ENCODE measurements at regions not wholly inside any gene's neighbourhood (a gene's known extent, or its start where the extent isn't known, plus 50 kb on each side); places are given as distances from the start of the nearest gene placed in this dataset.

- peak; percentile 7 for DNase-seq
Observed at GRCh38 chr2:51535763-51536162, 503.8 kb upstream of the NRXN1 start.

GRCh38 chr2:51534166-51534565, 502.2 kb upstream of the NRXN1 start:
- DNase-seq: no peak

- no peak for DNase-seq
Observed at GRCh38 chr2:51528156-51528555, 496.2 kb upstream of the NRXN1 start.

GRCh38 chr2:51526766-51527165, 494.8 kb upstream of the NRXN1 start:
- no peak for DNase-seq

GRCh38 chr2:51516667-51517066, 484.7 kb upstream of the NRXN1 start:
- DNase-seq: no peak

GRCh38 chr2:51511002-51511401, 479.1 kb upstream of the NRXN1 start:
- no peak for DNase-seq

- DNase-seq: no peak
Observed at GRCh38 chr2:51510303-51510702, 478.4 kb upstream of the NRXN1 start.

- no peak for DNase-seq
Observed at GRCh38 chr2:51505533-51505932, 473.6 kb upstream of the NRXN1 start.

- no peak for DNase-seq
Observed at GRCh38 chr2:51490576-51491234, 458.8 kb upstream of the NRXN1 start.

GRCh38 chr2:51484605-51485004, 452.7 kb upstream of the NRXN1 start:
- no peak for DNase-seq

GRCh38 chr2:51483720-51484119, 451.8 kb upstream of the NRXN1 start:
- DNase-seq: no peak

GRCh38 chr2:51472783-51473182, 440.9 kb upstream of the NRXN1 start:
- no peak for DNase-seq

- DNase-seq: no peak
Observed at GRCh38 chr2:51472300-51472699, 440.4 kb upstream of the NRXN1 start.

- no peak for DNase-seq
Observed at GRCh38 chr2:51469102-51469501, 437.2 kb upstream of the NRXN1 start.

- no peak for DNase-seq
Observed at GRCh38 chr2:51465326-51465725, 433.4 kb upstream of the NRXN1 start.

- DNase-seq: no peak
Observed at GRCh38 chr2:51454177-51454576, 422.2 kb upstream of the NRXN1 start.

- no peak for DNase-seq
Observed at GRCh38 chr2:51448911-51449310, 417.0 kb upstream of the NRXN1 start.

GRCh38 chr2:51441786-51442185, 409.9 kb upstream of the NRXN1 start:
- no peak for DNase-seq

- DNase-seq: no peak
Observed at GRCh38 chr2:51424418-51424817, 392.5 kb upstream of the NRXN1 start.

GRCh38 chr2:51420511-51420910, 388.6 kb upstream of the NRXN1 start:
- DNase-seq: no peak

GRCh38 chr2:51413726-51414125, 381.8 kb upstream of the NRXN1 start:
- DNase-seq: no peak

GRCh38 chr2:51410331-51410730, 378.4 kb upstream of the NRXN1 start:
- DNase-seq: no peak

GRCh38 chr2:51409920-51410319, 378.0 kb upstream of the NRXN1 start:
- no peak for DNase-seq

GRCh38 chr2:51404226-51404625, 372.3 kb upstream of the NRXN1 start:
- no peak for DNase-seq

- DNase-seq: no peak
Observed at GRCh38 chr2:51401546-51401945, 369.6 kb upstream of the NRXN1 start.

- peak; percentile 22 for DNase-seq
Observed at GRCh38 chr2:51387235-51387634, 355.3 kb upstream of the NRXN1 start.

All from kidney glomerular epithelial cell (primary cell).